ENCODE measurements at regions not wholly inside any gene's neighbourhood (a gene's known extent, or its start where the extent isn't known, plus 50 kb on each side); places are given as distances from the start of the nearest gene placed in this dataset.
A peak's percentile ranks its signal among the peaks of the same experiment; 100 is the strongest.

DNA sequence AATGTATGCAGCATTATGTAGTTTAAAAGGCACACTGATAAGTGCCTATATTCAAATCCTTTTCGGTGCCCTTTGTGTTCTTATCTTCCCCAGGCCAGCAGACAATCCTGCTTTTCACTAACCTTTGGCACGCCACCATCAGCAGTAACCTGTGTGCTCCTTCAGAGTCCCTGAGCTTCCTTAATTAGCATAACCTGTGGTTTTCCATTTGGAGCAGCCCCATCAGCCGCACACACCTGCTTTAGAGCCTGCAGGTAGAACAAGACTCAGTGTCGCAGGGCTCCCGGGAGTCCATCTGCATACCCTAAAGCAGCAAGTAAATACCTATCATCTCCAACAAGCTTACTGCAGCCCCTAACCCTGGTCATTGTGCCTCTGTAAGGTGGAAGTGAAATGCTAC lies 755.1 kb downstream of the ROBO2 start:
- Mint-ChIP-seq H3K4me1 (ENCODE audit: unreplicated experiment) (peaks cover 20% of the 10 kb centered on the region), H3K9me3 (no peaks in the 10 kb centered on the region), H3K4me3 (no peak overlapping the region), H3K36me3 (no peaks in the 10 kb centered on the region), H3K27ac (no peak overlapping the region), H3K27me3 (no peaks in the 10 kb centered on the region)
- TF ChIP-seq, protein P1, sequence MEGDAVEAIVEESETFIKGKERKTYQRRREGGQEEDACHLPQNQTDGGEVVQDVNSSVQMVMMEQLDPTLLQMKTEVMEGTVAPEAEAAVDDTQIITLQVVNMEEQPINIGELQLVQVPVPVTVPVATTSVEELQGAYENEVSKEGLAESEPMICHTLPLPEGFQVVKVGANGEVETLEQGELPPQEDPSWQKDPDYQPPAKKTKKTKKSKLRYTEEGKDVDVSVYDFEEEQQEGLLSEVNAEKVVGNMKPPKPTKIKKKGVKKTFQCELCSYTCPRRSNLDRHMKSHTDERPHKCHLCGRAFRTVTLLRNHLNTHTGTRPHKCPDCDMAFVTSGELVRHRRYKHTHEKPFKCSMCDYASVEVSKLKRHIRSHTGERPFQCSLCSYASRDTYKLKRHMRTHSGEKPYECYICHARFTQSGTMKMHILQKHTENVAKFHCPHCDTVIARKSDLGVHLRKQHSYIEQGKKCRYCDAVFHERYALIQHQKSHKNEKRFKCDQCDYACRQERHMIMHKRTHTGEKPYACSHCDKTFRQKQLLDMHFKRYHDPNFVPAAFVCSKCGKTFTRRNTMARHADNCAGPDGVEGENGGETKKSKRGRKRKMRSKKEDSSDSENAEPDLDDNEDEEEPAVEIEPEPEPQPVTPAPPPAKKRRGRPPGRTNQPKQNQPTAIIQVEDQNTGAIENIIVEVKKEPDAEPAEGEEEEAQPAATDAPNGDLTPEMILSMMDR (conservative IDR thresholded peaks at IDR 0.05) = no peak
- DNase-seq (ENCODE audit: extremely low spot score, unreplicated experiment) = no peak

DNA sequence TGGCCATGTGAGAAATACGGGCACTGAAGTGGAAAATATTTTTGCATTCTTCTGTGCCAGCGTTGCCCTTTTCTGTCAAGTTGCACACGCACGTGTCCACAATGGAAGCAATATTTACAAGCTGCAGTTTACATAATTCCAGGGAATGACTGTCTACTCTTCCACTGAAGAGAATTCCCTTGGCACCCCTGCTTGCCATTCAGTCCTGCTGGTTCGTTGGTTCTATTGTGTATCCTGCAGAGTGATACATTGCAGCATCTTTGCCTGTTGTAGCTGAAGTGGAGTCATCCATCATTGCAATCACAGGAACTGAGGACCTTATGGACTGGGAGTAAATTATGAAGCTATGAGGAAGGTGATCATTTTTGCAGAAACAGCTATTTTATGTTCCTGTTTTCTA lies 759.4 kb downstream of the ROBO2 start:
- TF ChIP-seq, protein P1 (conservative IDR thresholded peaks at IDR 0.05) = no peak
- H3K27me3 Mint-ChIP-seq = no peaks in the 10 kb centered on the region

DNA sequence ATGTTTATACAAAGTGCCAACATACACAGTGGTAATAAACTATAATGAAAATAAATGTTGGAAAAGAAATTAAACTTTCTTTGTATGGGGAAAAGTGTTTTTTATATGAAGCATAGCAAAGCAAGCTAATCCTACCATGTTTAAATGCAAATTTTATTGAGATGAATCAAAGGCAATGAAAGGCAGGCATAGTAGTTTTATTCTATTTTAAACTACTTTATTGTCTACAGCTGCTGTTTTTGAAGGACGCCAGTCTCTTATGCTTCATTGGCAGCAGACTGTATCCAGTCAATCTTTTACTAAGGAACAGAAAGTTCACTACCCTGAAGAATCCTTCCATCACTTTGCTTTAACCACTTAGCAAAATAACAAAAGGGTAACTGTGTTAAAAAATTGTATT lies 761.0 kb downstream of the ROBO2 start:
- Mint-ChIP-seq H3K27ac (no peak overlapping the region), H3K4me3 (no peak overlapping the region), H3K9me3 (no peaks in the 10 kb centered on the region), H3K4me1 (ENCODE audit: unreplicated experiment) (peaks cover 15% of the 10 kb centered on the region), H3K36me3 (no peaks in the 10 kb centered on the region), H3K27me3 (no peaks in the 10 kb centered on the region)
- TF ChIP-seq, protein P1 (conservative IDR thresholded peaks at IDR 0.05) = no peak
- no peak for DNase-seq (ENCODE audit: extremely low spot score, unreplicated experiment)

More for the DNA sequence above, 759.4 kb downstream of the ROBO2 start:
- Mint-ChIP-seq H3K4me3 (no peak overlapping the region), H3K36me3 (no peaks in the 10 kb centered on the region), H3K9me3 (no peaks in the 10 kb centered on the region), H3K4me1 (ENCODE audit: unreplicated experiment) (peaks cover 20% of the 10 kb centered on the region), H3K27ac (no peak overlapping the region)
- DNase-seq (ENCODE audit: extremely low spot score, unreplicated experiment) = no peak

DNA sequence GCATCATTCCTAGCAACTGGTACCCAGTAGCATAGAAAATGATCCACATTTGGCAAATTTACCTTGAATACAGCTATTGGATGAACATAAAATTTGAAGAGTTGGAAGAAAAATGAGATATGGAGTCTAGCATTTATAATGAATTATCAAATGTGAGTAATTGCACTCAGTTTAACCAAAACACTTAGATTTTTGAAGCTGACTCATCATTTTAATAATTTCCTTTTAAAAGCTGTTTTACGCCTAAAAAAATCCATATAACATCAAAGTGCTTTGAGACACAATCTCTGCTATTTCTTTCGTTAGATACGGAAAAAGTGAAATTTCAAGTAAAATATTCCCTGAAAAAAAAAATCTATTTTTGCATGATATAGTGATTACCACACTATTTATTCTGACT lies 767.4 kb downstream of the ROBO2 start:
- no peaks in the 10 kb centered on the region for H3K9me3 Mint-ChIP-seq
- H3K27me3 Mint-ChIP-seq = no peaks in the 10 kb centered on the region
- TF ChIP-seq, protein P1 (conservative IDR thresholded peaks at IDR 0.05) = no peak
- no peak for DNase-seq (ENCODE audit: extremely low spot score, unreplicated experiment)
- no peak overlapping the region for H3K27ac Mint-ChIP-seq
- no peaks in the 10 kb centered on the region for H3K4me1 Mint-ChIP-seq (ENCODE audit: unreplicated experiment)
- H3K36me3 Mint-ChIP-seq = no peaks in the 10 kb centered on the region
- H3K4me3 Mint-ChIP-seq = no peak overlapping the region

DNA sequence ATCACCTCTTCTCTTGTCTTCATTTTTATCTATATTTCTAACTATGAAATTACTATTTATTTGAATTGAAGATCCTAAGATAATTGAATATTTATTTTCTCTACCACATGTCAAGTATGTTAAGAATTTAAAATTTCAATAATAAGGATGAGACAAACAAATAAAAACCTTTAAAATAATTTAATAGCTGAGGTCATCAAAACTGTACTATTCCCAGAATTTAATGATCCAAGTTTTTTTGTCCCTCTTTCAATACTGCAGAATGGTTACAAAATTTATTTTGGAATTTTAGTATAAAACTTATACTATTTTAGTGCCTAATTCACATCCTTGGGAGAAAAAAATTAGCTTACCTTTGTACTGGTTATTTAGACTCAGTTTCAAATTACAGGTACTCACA lies 774.9 kb downstream of the ROBO2 start:
- DNase-seq (ENCODE audit: extremely low spot score, unreplicated experiment) = no peak
- no peaks in the 10 kb centered on the region for H3K27me3 Mint-ChIP-seq
- H3K4me1 Mint-ChIP-seq (ENCODE audit: unreplicated experiment) = no peaks in the 10 kb centered on the region
- no peaks in the 10 kb centered on the region for H3K36me3 Mint-ChIP-seq
- TF ChIP-seq, protein P1 (conservative IDR thresholded peaks at IDR 0.05) = no peak
- no peak overlapping the region for H3K27ac Mint-ChIP-seq
- peaks cover 4% of the 10 kb centered on the region for H3K9me3 Mint-ChIP-seq
- H3K4me3 Mint-ChIP-seq = no peak overlapping the region

DNA sequence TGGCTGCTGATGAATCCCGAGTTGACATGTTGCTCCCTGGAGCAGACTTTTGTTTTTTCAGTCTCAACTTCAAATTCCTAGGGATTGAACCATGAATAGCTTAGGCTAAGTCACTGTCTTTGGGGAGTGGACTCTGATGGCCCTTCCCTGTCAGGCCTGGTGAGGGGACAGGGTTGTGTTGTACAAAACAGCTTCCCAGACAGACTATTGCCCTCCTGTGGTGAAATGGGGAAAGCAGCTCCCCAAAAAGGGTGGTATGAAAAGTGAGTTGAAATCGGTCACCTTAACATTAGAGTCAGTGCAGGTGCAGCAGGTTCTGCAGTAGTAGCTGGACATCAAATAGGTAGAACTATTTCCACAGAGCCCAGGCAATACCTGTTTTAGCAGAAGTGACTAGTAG lies 775.6 kb downstream of the ROBO2 start:
- H3K4me1 Mint-ChIP-seq (ENCODE audit: unreplicated experiment) = no peaks in the 10 kb centered on the region
- no peaks in the 10 kb centered on the region for H3K36me3 Mint-ChIP-seq
- H3K27me3 Mint-ChIP-seq = no peaks in the 10 kb centered on the region
- peaks cover 4% of the 10 kb centered on the region for H3K9me3 Mint-ChIP-seq
- no peak overlapping the region for H3K4me3 Mint-ChIP-seq
- H3K27ac Mint-ChIP-seq = no peak overlapping the region
- TF ChIP-seq, protein P1 (conservative IDR thresholded peaks at IDR 0.05) = peak; percentile 55
- no peak for DNase-seq (ENCODE audit: extremely low spot score, unreplicated experiment)
